Ascending aorta (tissue), 2 donors: ENCODE measurements at regions not wholly inside any gene's neighbourhood (a gene's known extent, or its start where the extent isn't known, plus 50 kb on each side); places are given as distances from the start of the nearest gene placed in this dataset.
"Not testable (repeated sequence)": the region's sequence is repeated elsewhere in the genome, so short reads cannot be mapped to it uniquely, and the experiment has no call there.

Experiments
- DNase-seq, 2 donors: peaks; one replicate each; pipeline ENCODE4 v3.0.0-alpha.2; 2019; ENCODE audit warnings: low spot score in 2 of 2
- H3K27ac ChIP-seq, 2 donors: fragments of 200-600 bp; sonication (generic); one replicate each; pipeline ENCODE4 v1.5.1; 2016 to 2017; ENCODE audit warnings: mild to moderate bottlenecking in 1 of 2
- H3K27me3 ChIP-seq: fragments of 200-600 bp; sonication (generic); one replicate; pipeline ENCODE4 v1.5.1; 2017
- H3K36me3 ChIP-seq, 2 donors: fragments of 200-600 bp; sonication (generic); one replicate each; pipeline ENCODE4 v1.5.1; 2016
- H3K4me1 ChIP-seq, 2 donors: fragments of 200-600 bp; sonication (generic); one replicate each; pipeline ENCODE4 v1.5.1; 2016 to 2017; ENCODE audit warnings: mild to moderate bottlenecking in 1 of 2
- H3K4me3 ChIP-seq, 2 donors: fragments of 200-600 bp; sonication (generic); one replicate each; pipeline ENCODE4 v1.5.1; 2016 to 2017; ENCODE audit warnings: mild to moderate bottlenecking in 1 of 2
- H3K9me3 ChIP-seq, 2 donors: fragments of 200-600 bp; sonication (generic); one replicate each; pipeline ENCODE4 v1.5.1; 2016
- CTCF ChIP-seq, 3 experiments: fragments of 200-600 bp in 2 of 3; fragments of 450-650 bp in 1 of 3; sonication (generic) in 2 of 3; IDR thresholded peaks; one replicate each; pipeline ENCODE4 v1.5.1; 2016 to 2019; ENCODE audit warnings: antibody characterized with exemption in 3 of 3, mild to moderate bottlenecking in 1 of 3, moderate library complexity in 1 of 3
- intact Hi-C: fragments of 100-400 bp; cut with DNase I; formaldehyde crosslinking; loops from one replicate; pipeline ENCODE4 v1.15.1; 2023

- no peak overlapping the region for H3K27ac ChIP-seq
- H3K9me3 ChIP-seq, result no peaks in the 10 kb centered on the region
- no peak overlapping the region for H3K4me3 ChIP-seq
- H3K4me1 ChIP-seq, result no peaks in the 10 kb centered on the region
- no peaks in the 10 kb centered on the region for H3K27me3 ChIP-seq
- no peaks in the 10 kb centered on the region for H3K36me3 ChIP-seq
- intact Hi-C loops, result no loop called here
- no peak for TF ChIP-seq CTCF (IDR thresholded peaks at IDR 0.05)
- DNase-seq, result no peak
These were observed 568.9 kb upstream of the ACVR2A start for GRCh38 chr2:147275943-147276342.

DNA sequence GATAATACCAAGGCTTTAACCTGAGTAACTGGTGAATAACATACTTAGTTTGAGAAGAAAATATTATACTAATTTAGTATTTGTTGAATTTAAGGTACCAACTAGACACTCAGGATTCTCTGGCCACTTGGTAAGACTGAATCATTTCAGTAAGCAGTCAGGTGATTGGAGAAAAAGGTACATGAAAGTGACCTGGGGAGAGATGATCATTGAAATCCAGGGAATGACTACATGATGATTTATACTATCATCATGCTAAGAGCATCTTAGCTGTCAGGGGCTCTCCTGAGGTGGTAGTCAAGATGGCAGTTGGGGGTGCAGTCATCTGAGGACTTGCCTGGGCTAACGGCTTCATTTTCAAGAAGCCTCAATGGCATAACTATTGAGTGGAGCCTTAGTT lies 571.2 kb upstream of the ACVR2A start:
- no peak overlapping the region for H3K4me3 ChIP-seq
- intact Hi-C loops, result no loop called here
- no peaks in the 10 kb centered on the region for H3K4me1 ChIP-seq
- no peaks in the 10 kb centered on the region for H3K36me3 ChIP-seq
- H3K27ac ChIP-seq, result no peak overlapping the region
- peaks cover 0 to 7% of the 10 kb centered on the region in 2 donors for H3K9me3 ChIP-seq
- no peak for TF ChIP-seq CTCF (IDR thresholded peaks at IDR 0.05)
- H3K27me3 ChIP-seq, result no peaks in the 10 kb centered on the region
- DNase-seq, result no peak

DNA sequence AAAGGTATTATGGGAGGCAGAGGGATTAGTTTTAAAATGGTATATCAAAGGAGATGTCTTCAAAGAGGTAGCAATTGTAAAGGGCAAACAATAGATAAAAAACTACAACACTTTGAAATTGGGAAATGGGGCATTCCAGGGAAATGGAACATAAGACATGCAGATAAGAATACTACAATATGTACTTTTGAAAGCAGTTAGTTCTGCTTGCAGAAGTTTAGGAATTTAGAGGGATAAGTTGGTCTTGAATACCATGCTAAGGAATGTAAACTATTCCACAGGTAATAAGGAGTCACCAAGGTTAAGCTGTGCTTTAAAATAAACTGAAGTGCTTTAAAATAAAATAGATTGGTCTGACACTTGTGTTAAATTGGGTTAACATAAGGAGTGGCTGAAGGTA lies 571.7 kb upstream of the ACVR2A start:
- intact Hi-C loops, result no loop called here
- H3K4me1 ChIP-seq, result no peaks in the 10 kb centered on the region
- no peak overlapping the region for H3K27ac ChIP-seq
- no peak overlapping the region for H3K4me3 ChIP-seq
- no peaks in the 10 kb centered on the region for H3K36me3 ChIP-seq
- peaks cover 0 to 7% of the 10 kb centered on the region in 2 donors for H3K9me3 ChIP-seq
- H3K27me3 ChIP-seq, result no peaks in the 10 kb centered on the region
- DNase-seq, result no peak
- no peak for TF ChIP-seq CTCF (IDR thresholded peaks at IDR 0.05)

- DNase-seq, intact Hi-C loops, H3K36me3 ChIP-seq, H3K4me1 ChIP-seq, H3K27ac ChIP-seq, H3K27me3 ChIP-seq, H3K4me3 ChIP-seq: not testable (repeated sequence)
- H3K9me3 ChIP-seq, result peaks cover 0 to 10% of the 10 kb centered on the region in 2 donors
These were observed 575.2 kb upstream of the ACVR2A start for GRCh38 chr2:147269581-147269980.

DNA sequence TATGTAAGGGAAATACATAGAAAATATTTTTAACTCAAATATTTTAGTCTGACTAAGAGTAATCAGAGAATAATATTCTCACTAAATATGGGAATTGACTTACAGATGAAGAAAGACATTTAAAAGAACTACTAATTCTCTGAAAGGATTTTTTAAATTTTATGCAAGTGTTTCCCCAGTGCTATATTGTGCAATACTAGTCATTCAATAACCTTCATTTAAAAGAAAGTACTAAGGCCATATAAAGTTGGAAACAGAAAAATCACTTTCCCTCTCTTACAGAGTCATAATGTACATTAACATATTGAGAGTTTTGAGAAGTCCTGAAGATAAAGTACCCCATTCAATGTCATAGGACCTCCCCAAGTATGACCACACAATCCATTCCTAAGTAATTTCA lies 584.6 kb upstream of the ACVR2A start:
- intact Hi-C loops, result no loop called here
- no peak for DNase-seq
- Histone ChIP-seq H3K27ac (no peak overlapping the region), H3K4me1 (no peaks in the 10 kb centered on the region), H3K27me3 (no peaks in the 10 kb centered on the region), H3K9me3 (no peaks in the 10 kb centered on the region), H3K4me3 (no peak overlapping the region), H3K36me3 (no peaks in the 10 kb centered on the region)
- TF ChIP-seq CTCF (IDR thresholded peaks at IDR 0.05), result no peak

GRCh38 chr2:147255812-147256211 lies 589.0 kb upstream of the ACVR2A start:
- no peak for DNase-seq
- H3K4me3 ChIP-seq, result no peak overlapping the region
- H3K36me3 ChIP-seq, result no peaks in the 10 kb centered on the region
- no peak for TF ChIP-seq CTCF (IDR thresholded peaks at IDR 0.05)
- no peak overlapping the region for H3K27ac ChIP-seq
- no peaks in the 10 kb centered on the region for H3K27me3 ChIP-seq
- no peaks in the 10 kb centered on the region for H3K9me3 ChIP-seq
- no peaks in the 10 kb centered on the region for H3K4me1 ChIP-seq
- intact Hi-C loops, result no loop called here
